Activated CD4-positive, alpha-beta T cell treated with anti-CD3 and anti-CD28 coated beads, Interleukin-2, amount 50 U/mL, for 4 hours (primary cell): ENCODE measurements at regions not wholly inside any gene's neighbourhood (a gene's known extent, or its start where the extent isn't known, plus 50 kb on each side); places are given as distances from the start of the nearest gene placed in this dataset.
"Not testable (repeated sequence)": the region's sequence is repeated elsewhere in the genome, so short reads cannot be mapped to it uniquely, and the experiment has no call there.

Source experiments
- DNase-seq, 2 experiments: peaks; one replicate each; pipeline ENCODE4 v3.0.0-alpha.2; 2020

DNA sequence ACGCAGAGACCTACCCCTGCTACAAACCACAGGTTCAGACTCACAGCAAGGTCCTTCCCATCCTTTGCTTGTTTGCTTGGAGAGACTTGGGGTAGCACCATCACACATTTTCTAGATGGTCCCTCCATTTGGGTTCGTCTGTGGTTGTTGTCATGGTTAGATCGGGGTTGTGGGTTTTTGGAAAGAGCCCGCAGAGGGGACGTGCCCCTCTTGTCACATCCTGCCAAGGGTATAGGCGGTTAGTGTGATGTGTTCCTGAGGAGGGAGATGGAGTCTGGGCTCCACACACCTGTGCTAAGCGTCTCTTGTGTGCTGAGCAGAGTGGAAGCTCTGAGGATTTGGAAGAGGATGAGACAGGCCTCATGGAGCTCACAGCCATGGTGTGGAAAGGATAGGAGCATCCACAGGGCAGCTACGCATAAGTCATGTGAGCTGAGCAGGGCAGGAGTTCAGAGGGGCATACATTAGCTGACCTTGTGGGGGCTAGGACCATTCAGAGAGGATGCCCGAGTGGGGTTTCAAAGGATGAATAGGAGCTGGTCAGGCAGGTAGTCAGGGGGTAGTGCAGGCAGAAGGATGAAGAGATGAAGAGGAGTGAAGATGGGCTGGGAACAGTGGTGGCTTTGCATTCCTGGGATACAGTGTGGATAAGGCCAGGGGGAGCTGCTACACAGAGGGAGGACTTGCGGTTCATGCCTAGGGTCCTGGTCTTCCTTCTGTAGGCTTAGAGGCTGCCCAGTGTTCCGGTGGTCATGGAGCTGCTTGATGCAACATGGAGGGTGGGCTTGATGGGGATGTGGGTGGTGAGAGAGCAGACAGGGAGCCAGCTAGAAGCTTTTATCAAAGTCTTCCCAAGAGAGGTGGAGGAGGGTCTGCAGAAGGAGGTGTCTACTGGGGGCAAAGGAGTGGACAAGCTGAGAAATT lies 62.9 kb downstream of the ACKR3 start:
- DNase-seq = no peak

DNA sequence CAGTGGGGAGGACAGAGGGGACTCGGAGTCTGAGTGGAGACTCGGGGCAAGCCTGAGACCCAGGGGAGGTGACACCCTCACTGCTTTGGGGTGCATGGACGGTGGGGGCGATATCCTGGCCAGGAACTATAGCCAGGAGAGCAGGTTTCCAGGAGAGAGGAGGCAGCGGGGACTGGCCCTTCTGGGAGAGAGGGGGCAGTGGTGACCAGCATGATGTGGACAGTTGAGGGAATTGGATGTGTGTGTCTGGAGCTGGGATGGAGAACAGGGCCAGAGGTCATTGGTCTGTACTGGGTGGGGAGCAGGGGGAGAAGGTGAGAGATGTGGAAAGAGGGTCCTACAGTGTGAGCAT lies 63.6 kb downstream of the ACKR3 start:
- DNase-seq = no peak

DNA sequence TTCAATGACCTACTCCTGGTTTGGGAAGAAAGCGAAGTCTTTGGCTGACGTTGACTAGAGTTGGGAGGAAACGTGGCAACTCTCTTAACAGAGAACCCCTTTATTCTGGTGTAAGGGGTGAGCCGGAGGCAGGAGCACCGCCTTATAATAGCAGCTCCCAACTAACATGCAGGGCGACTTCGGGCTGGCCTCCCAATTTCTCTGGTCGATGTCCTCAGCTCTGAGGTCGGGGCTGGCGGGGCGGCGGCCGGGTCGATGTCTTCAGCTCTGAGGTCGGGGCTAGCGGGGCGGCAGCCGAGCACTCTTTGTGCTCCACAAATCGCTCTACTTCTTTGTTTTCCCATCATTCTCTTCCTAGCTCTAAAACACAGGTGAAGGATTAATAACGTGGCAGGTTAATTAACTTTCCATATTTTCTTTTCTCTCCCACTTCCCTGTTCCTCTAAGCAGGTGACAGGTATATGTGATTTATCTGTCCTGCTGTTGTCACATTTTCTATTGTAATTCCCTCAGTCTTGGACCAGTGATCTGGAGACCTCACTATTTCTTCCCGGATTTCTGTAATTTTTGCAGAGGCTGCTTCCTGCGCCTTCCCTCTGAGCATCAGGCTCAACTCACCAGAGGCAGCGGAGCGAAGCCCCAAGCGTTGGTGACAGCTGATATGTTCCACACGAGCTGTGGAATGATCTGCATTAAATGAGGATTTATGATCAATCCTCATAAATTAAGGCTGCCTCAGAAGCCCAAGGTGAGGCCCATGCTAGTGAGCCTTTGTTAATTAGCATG lies 64.3 kb downstream of the ACKR3 start:
- DNase-seq = no peak

DNA sequence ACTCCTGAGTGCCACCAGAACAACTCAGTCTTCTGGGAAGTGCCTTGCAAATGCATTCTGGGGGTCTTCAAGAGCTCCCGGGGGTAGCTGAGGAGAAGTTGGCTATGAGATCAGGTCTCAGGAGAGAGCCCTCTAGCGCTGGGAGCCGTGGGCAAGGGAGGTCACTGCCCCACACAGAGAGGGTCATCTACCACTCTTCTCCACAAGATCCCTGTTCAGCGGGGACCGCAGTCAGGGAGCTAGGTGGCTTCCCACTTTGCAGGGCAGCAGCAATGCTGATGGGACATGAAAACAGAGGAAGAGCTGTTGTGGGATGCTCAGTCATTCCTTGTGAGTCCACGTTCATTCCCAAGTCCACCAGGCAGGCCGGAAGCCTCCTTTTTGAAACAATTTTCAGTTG lies 66.6 kb downstream of the ACKR3 start:
- no peak for DNase-seq

DNA sequence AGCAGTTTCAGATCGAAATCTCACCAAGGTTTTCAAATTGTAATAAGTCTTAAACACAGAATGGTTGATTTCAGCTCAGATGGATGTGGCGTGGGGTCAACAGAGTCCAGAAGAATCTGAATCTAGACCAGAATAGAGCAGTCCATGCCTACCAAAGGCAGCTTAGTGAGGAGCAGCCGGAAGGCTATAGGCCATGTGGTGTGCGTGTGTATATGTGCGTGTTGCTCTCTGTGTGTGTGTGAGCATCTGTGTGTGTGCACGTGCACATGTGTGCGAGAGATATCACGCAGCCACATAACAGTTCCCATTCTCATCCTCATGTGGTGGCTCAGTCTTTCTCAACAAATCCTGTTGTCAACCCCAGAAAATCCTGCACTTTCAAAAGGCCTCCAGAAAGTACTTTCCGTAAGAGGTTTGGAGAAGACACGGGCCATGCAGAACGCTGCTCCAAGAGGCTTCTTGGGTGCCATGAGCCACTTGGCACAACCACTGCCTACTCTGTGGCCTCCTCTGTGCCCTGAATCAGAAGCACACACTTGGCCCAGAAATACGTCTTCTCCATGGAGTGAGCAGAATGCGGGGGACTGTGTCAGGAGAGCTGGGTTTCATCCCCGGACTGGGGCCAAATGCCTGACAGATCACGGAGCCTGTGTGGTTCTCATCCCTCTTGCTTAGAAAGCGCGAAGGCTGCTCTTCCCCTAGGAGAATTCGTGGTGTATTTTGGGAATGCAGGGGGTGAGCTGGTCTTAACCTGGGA lies 67.3 kb downstream of the ACKR3 start:
- DNase-seq = no peak

DNA sequence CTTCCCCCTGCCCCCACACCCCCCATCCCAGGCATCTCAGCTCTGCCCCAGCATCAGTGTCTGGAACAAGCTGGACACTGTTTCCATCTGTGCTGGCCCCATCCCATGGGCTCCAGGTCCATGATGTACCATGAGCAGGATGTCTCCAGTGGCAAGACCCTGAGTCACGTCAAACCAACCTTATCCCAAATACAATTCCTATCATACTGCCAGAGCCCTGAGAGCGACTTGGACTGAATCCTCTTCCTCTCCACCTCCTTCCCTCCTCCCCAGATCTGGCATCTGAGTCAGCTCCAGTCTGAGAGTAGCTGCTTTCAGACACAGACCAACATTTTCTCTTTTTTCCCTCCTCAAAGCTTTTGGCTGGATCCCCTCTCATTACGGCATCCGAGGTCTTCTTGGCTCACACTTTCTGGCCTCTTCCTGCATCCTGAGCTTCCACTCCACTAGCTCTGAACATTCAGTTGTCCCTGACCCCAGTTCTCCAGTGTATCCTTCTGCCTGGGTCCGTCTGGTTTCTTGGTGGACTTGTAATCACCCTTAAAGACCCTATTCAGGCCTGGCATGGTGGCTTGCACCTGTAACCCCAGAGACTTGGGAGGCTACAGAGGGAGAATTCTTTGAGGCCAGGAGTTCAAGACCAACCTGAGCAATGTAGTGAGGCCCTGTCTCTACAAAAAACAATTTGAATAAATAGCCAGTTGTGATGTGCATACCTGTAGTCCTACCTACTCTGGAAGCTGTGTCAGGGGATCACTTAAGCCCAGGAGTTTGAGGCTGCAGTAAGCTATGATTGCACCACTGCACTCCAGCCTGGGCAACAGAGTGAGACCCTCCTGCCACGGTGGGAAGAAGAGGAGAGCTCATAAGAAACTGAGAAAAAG lies 68.3 kb downstream of the ACKR3 start:
- no peak for DNase-seq

DNA sequence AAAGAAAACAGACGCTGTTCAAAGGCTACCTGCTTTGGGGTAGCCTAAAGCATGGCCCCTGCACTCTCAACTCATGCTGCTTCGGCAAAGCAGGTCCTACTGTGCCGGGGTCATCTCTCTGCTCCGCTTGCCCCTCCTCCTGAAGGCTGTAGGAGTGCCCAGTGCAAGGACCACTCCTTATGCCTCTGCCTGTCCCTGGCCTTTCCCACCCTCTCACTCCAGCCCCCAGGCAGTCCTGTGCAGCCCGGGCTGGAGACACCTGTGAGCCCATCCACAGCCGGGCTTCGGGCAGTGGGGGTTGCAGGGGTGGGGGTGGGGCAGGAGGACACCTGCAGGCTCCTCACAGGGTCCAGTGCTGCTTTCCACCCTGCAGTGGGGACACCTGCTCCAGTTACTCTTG lies 69.1 kb downstream of the ACKR3 start:
- DNase-seq = no peak

DNA sequence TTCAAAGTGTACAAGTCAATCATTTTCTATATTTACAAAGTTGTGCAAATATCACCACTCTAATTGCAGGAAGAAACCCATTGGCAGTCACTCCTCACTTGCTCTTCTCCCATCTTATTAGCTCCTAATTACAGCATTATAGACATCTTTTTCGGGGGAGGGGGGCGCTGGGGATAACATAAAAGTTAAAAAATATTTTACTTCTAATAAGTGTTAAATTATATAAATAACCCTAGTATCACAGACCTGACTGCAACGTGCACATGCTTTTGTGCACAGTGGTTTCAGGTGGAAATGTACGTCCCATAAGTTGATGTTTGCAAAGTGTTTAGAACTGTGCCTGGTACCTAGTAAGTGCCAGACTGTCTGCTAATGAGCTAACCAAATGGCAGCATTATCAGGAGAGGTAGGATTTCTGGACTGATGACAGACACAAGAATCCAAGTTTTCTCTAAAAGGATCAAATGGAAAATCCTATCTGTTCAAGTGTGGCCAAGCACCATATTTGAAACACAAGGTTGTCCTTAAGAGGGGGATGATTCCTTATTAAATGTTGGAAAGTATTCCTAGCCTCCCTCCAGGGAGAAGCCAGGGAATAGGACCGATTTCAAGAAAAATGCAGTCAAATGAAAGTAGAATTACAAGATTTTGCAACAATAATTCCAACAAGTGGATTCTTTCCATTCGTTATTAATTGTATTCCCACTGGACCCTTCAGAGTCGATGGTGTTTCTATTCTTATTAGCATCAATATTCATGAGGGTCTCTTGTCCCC lies 70.0 kb downstream of the ACKR3 start:
- DNase-seq = no peak

DNA sequence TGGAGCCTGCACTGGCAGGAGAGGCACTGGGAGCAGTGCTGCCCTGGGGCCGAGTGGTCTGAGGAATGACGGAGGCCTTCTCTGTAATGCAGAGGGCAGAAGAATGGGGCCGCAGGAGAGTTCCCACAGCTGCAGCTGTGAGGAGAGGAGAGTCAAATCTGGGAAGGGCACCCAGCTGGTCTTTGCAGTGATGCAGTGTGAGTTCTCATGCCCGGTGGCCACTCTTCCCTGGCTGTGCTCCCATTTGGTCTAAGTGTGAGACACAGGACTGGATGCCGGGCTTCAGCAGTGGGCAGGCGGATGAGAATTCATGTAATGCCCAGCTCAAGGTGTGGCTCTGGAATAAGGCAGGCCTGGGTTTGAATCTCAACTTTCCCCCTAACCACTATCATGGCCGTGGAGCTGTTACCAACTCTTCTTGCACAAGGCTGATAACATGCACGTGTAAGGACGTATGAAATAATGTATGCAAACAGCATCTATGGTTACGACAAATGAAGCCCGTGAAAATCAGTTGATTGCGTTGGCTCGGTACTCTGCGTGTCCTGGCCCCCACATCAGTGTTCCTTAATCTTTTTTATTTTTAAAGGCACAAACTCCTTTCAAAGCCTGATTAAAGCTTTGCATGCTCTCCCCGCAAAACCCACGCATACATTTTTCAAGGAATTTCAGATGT lies 71.6 kb downstream of the ACKR3 start:
- no peak for DNase-seq

DNA sequence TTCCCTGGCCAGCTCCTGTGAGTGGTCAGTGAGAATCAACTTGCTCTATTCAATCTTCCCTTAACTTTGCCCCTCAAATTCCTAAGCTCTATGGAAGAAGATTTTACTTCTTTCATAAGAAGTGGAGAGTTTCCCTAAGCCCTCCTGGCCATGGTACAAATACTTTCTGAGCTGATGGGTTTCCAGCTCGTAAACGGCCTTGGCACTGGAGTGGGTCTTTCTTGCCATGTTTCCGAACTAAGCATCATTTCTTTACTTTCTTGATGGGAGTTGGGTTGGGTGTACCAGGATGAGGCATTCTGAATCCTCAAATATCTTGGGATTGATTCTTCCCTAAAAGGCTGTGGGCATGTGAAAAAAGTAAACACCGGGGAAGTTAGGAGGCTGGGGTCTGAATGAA lies 72.5 kb downstream of the ACKR3 start:
- DNase-seq = no peak

DNA sequence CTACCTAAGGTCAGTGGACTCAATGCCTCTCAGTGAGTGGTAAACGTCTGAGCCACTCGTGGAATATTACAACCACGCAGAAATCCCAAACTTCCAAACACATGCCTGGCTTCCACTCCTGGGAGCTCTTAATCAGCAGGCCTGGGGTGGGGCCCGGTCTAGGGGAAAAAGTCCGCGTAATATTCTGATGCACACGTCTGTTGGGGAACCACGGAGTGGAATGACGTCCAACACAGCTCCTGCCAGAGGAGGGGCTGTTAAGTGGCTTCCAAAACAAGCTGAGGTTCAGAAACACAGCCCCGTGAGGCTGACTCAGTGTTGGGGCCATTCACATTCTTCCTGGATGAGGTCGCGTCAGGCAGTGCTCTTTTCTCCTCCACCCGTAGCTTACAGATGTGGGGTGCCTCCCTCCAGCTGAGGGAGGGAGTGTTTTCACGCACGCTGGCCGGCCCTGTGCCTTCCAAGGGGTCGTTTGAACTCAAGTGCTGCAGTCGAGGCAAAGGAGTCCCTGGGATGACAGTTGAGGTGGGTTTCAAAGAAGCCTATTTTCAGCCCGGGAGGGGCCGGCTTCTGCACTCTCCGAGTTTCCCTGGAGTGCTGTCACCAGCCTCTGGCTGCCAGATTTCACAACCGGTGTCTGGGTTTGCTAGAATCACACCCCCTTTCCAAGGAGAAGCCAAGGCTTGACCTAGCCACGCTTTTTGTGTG lies 73.1 kb downstream of the ACKR3 start:
- no peak for DNase-seq

DNA sequence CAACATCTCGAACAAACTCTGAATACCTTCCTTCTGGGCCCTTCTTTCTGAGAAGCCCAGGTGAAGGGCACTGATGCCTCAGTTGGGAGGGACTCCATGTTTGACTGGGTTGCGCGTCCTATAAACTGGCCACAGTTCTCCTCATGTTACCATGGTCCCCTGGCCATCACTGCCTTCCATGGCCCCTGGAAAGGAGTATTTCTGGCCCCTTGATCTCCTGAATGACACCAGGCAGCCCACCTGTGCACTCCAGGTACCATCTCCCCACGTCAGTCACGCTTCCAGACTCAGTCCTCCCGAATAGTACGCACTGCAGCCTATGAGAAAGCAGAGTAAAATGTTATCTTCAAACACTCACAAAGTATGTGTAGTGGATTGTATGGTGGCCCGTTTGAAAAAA lies 73.9 kb downstream of the ACKR3 start:
- no peak for DNase-seq

DNA sequence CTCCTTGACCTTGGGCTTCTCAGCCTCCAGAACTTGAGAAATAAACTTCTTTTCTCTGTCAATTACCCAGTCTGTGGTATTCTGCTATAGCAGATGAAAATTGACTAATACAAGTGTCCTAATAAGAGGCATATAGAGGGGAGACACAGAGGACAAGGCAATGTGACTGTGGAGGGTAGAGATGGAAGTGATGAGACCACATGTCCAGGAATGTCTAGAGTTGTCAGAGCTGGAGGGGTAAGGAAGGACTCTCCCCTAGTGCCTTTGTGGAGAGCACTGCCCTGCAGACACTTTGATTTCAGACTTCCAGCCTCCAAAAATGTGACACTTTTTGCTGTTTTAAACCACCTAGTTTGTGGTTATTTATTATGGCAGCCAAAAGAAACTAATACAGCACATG lies 74.4 kb downstream of the ACKR3 start:
- DNase-seq = no peak

DNA sequence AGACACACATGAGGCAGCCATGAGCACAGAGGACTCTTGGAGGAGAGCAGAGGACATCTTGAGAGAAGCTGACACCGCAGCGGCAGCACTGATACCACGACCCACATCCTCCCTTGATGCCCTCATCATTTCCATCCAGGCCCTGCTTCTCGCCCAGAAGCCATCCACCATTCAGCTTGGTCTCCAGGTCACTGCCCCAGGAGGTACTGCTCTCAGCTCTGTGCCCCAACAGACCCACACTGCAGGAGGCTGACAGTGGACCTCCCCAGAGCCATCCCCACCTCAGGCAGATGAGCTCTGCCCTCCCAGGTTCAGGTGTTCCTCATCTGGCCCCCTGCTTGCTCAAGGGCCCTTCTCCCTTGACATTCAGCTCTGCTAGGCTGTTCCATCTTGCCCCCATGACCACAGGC lies 74.9 kb downstream of the ACKR3 start:
- DNase-seq = no peak

DNA sequence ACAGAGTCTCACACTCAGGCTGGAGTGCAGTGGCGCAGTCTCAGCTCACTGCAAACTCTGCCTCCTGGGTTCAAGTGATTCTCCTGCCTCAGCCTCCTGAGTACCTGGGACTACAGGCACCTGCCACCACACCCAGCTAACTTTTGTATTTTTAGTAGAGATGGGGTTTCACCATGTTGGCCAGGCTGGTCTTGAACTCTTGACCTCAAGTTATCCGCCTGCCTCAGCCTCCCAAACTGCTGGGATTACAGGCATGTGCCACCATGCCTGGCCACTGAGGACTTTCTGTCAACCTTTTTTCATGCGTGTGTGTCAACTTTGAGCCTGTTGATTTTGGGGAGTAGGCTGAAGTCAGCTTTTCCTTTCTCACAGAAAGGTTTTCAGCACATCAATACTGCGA lies 75.5 kb downstream of the ACKR3 start:
- DNase-seq = not testable (repeated sequence)

DNA sequence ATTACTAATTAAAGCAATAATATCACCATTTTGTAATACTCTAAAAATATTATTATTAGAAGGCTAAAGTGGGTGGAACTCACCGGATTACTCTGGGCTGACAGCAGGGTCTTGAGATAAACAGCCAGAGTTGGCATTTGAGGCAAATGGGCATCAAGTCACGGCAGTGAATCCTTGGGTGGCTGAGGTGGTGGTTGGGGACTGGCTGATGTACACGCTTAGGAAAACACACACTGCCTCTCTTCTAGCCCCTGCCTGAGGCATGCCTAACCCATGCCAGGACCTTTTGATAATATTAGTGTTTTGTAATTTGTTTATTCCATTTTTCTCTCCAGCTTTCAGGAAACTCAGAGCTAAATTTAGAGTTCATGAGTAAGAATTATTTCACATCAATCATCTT lies 76.8 kb downstream of the ACKR3 start:
- no peak for DNase-seq

DNA sequence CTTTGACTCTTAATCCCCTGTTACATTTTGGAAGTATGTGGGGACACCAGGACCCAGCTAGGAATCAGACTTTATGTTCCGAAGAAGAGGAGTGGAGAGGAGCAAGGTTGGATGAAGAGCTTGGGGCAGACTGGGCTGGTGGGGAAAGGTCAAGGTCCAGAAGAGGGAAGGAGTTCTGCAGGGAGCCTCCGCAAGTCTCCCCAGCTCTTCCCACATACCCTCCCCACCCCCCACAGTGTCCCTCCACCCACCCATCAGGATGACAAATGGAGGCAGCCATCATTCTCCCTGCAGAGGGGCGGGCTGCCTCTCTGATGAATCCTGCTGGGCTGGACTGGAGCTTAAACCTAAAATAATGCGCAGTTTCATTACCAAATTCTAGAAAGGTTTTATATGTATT lies 77.2 kb downstream of the ACKR3 start:
- no peak for DNase-seq

DNA sequence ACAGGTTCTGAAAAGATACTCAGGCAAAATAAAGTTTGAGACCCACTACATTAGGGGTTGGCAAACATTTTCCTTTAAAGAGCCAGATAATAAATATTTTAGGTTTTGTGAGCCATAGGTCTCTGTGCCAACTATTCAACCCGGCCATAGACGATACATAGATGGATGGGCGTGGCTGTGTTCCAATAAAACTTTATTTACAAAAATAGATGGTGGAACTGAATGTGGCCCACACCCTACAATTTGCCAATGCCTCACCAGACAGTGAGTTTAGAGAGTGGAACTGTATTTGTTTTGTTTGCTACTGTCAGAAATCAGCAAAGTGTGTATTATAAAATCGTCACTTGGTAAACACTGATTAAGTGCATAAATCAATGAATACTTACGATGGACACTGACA lies 78.0 kb downstream of the ACKR3 start:
- DNase-seq = no peak

DNA sequence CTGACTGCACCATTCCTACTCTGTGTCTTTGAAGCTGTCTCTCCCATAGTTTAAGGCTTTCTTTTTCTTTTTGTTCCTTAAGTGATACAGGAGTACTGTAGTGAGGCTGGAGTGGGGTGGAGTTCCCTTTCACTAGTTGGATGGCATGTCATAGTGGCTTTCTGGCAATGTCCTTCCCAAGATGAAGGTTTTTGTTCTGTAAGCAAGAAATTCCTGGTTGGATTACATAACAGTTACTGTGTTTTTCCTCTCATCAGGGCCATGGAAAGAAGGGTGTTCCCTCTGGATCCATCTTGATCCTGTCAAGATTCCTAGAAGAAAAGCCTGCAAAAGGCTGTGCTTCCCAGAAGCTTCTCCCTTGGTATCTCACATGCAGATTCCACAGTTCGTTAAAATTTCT lies 84.2 kb downstream of the ACKR3 start:
- no peak for DNase-seq

DNA sequence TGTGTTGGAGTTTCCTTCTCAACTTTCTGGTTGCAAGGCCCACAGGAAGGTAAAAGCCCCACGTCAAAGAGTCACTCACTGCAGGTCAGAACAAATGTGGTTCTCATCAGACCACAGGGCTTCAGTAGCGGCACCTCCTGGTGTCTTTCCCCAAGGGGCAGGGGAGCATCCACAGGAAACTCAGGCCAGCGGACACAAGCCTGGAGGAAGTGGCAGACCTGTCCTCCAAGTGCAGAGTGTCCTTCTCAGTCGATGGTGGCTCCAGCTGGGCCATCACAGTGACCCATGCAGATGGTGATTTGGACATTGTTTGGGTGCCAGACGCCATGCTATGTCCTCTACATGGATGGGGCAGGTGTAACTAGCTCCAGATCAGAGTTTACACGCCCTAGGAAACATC lies 84.9 kb downstream of the ACKR3 start:
- no peak for DNase-seq

DNA sequence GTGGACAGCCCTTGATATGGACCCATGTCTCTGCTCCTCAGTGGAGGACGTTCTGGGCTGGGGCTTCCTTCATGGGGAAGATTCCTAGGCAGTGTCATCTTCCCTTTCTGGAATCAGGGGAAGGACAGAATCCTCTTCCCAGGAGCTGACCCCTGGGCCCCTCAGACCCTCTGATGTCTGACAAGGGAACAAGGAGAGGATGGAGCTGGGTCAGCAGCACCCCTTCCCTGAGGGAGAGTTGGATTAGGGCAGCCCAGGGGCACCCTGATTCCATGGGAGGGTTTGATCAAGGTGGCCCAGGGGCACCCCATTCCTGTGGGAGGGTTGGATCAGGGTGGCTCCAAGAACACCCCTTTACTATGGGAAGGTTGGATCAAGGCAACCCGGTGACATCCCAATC lies 86.5 kb downstream of the ACKR3 start:
- DNase-seq = no peak
